Colon (tissue), 2 donors: ENCODE measurements at regions not wholly inside any gene's neighbourhood (a gene's known extent, or its start where the extent isn't known, plus 50 kb on each side); places are given as distances from the start of the nearest gene placed in this dataset.

Experiments
- FAIRE-seq: peaks from 2 replicates; lab custom pipeline; 2012; peaks lifted over from hg19 to GRCh38; lab: Jason Lieb, UNC
- donor health status: control.
- donor health status: control.

- FAIRE-seq: no peak
These were observed 395.5 kb upstream of the HNRNPA3 start for GRCh38 chr2:176817061-176817565.

GRCh38 chr2:176818076-176818475 lies 394.5 kb upstream of the HNRNPA3 start:
- no peak for FAIRE-seq

- no peak for FAIRE-seq
These were observed 394.0 kb upstream of the HNRNPA3 start for GRCh38 chr2:176818617-176819016.

GRCh38 chr2:176819306-176819705 lies 393.3 kb upstream of the HNRNPA3 start:
- FAIRE-seq: no peak

GRCh38 chr2:176820371-176820932 lies 392.1 kb upstream of the HNRNPA3 start:
- FAIRE-seq: no peak

- no peak for FAIRE-seq
These were observed 391.2 kb upstream of the HNRNPA3 start for GRCh38 chr2:176821350-176821749.

GRCh38 chr2:176822060-176822459 lies 390.5 kb upstream of the HNRNPA3 start:
- no peak for FAIRE-seq

- FAIRE-seq: no peak
These were observed 386.2 kb upstream of the HNRNPA3 start for GRCh38 chr2:176826356-176826755.

- no peak for FAIRE-seq
These were observed 385.5 kb upstream of the HNRNPA3 start for GRCh38 chr2:176826984-176827668.

- no peak for FAIRE-seq
These were observed 382.2 kb upstream of the HNRNPA3 start for GRCh38 chr2:176830362-176830761.

GRCh38 chr2:176832086-176832485 lies 380.5 kb upstream of the HNRNPA3 start:
- no peak for FAIRE-seq

- no peak for FAIRE-seq
These were observed 378.9 kb upstream of the HNRNPA3 start for GRCh38 chr2:176833671-176834070.

GRCh38 chr2:176834226-176834625 lies 378.4 kb upstream of the HNRNPA3 start:
- FAIRE-seq: no peak

GRCh38 chr2:176843208-176843607 lies 369.4 kb upstream of the HNRNPA3 start:
- no peak for FAIRE-seq

- no peak for FAIRE-seq
These were observed 368.1 kb upstream of the HNRNPA3 start for GRCh38 chr2:176844461-176844860.

GRCh38 chr2:176845718-176846117 lies 366.9 kb upstream of the HNRNPA3 start:
- no peak for FAIRE-seq

- FAIRE-seq: no peak
These were observed 365.0 kb upstream of the HNRNPA3 start for GRCh38 chr2:176847575-176847974.

GRCh38 chr2:176848844-176849243 lies 363.8 kb upstream of the HNRNPA3 start:
- FAIRE-seq: no peak

GRCh38 chr2:176851200-176851888 lies 361.2 kb upstream of the HNRNPA3 start:
- FAIRE-seq: no peak

GRCh38 chr2:176851889-176852483 lies 360.6 kb upstream of the HNRNPA3 start:
- no peak for FAIRE-seq

- no peak for FAIRE-seq
These were observed 359.9 kb upstream of the HNRNPA3 start for GRCh38 chr2:176852667-176853066.

GRCh38 chr2:176854062-176854461 lies 358.5 kb upstream of the HNRNPA3 start:
- no peak for FAIRE-seq

- no peak for FAIRE-seq
These were observed 357.7 kb upstream of the HNRNPA3 start for GRCh38 chr2:176854878-176855277.
